ENCODE measurements at regions not wholly inside any gene's neighbourhood (a gene's known extent, or its start where the extent isn't known, plus 50 kb on each side); places are given as distances from the start of the nearest gene placed in this dataset.

DNA sequence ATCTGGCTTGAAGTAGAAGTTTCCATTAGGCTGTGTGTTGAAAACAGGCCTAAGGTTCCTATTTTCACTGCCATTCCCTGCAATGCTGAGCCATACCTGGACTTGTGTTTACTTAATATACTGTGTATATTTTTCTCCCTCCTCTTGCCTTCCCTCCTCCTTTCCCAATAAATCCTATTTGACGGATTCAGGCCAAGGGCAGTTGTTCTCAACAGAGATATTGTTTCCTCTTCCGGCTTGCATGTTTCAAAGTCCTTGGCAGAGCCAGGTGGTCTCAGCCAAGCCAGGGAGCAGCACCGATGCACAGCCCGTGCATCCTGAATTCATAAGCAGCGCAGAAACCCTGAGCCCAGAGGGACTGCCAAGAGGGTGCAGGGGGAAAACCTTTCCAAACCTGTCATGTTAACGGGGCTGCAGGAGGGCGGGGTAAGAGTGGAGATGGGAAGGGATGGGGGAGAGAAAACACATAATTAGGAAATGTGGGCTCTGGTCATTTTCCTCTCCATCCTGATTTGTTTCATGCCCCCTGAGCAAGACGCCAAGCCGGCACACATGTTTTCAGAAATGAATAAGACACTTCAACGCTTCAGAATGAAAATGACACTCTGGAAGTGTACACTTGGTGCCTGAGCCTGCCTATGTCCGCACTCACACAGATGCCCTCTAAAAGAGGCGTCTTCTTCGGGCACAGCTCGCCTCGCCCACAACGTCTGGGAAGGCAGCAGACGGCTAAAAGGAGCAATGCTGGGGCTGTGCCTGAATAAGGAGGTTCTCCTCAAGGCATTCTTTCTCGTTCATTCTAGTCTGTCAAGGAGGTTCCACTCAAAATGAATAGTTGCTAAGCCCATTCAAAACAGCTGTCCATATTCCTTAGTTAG lies 149.3 kb upstream of the UBL3 start:
- DNase-seq (ENCODE audit: low spot score), result no peak

DNA sequence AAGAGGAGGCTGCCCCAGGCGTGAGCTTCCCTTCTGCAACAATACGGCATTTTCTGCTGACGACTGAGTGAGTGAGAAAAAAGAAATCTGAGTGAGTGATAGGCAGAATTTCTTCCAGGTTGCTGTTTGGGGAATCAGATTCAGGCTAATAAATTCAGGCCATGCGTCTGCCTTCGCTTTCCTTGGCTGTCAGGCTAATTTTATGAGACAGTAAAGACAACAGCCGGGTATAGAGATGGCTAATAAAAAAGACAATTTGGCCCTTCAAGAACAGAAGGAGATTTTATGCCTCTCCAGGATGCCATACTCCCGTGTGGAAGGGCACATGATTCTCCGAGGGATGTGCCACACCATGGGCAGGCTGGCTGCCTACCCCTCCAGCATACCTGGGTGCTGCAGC lies 145.9 kb upstream of the UBL3 start:
- DNase-seq (ENCODE audit: low spot score), result no peak

GRCh38 chr13:29994911-29995595 lies 144.6 kb upstream of the UBL3 start:
- DNase-seq (ENCODE audit: low spot score), result no peak

DNA sequence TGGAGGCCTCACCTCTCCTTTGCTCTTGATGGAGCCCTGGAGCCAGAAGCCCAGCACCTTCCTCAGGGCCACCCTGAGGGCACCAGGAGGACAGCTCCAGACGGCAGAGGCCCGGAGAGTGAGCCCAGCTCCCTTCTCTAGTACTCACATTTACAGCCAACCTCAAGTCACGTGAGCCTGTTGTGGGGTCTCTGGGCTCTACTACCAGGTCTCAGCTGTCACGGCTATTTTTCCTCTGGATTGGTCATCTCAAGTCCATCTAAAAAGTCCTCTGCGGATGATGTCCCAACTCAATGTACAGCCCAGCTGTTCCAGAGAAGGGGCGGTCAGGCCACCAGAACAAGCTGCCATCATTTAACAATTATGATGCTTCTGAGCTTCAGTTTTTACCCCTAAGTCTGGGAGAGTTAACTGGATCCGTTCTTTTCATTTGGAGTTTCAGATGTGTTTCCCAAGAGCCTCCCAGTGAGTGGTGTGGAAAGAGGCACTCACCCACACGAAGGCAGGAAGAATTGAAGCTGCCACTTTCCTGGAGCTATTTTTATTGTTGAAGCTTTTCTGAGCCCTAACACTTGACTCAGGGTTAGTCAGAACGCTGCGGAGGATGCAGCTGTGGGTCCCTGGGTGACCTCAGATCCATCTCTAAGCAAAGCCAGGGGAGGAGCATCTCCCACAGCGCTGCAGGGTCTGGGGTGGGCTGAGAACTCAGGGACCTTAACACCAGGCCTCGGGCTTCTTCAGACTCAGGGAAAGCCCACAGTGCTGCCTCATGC lies 143.5 kb upstream of the UBL3 start:
- no peak for DNase-seq (ENCODE audit: low spot score)

GRCh38 chr13:29993196-29993595 lies 142.8 kb upstream of the UBL3 start:
- no peak for DNase-seq (ENCODE audit: low spot score)

DNA sequence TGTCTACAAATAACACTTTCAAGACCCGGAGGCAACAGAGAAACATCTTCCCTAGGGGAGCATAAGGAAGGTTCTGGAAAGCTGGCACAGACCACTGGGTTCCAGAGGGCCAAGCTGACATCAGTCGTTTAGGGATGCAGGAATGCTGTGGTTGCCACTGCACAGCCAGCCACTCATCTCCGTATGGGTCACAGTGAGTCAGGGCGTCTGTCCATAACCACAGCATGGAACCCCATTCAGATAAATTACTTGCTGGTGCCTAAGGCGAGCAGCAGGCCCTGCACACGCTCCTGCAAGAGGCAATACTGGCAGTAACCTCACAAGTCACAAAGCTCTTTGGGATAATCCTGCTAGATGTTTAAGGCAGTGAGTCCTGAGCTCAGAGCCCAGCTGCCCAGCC lies 140.9 kb upstream of the UBL3 start:
- DNase-seq (ENCODE audit: low spot score), result peak; percentile 90

DNA sequence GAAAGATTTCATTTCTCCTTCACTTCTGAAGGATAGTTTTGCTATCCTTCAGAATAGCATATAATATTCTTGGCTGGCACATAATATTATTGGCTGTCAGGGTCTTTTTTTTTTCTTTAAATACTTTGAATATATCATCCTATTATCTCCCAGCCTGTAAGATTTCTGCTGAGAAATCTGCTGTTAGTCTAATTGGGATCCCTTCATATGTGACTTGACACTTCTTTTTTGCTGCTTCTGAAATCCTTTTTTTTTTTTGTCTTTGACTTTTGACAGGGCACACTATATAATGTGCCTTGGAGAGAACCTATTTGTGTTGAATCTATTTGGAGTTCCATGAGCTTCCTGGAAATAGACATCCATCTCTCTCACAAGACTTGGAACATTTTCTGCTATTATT lies 136.9 kb upstream of the UBL3 start:
- no peak for DNase-seq (ENCODE audit: low spot score)

GRCh38 chr13:29980339-29980738 lies 129.9 kb upstream of the UBL3 start:
- no peak for DNase-seq (ENCODE audit: low spot score)

DNA sequence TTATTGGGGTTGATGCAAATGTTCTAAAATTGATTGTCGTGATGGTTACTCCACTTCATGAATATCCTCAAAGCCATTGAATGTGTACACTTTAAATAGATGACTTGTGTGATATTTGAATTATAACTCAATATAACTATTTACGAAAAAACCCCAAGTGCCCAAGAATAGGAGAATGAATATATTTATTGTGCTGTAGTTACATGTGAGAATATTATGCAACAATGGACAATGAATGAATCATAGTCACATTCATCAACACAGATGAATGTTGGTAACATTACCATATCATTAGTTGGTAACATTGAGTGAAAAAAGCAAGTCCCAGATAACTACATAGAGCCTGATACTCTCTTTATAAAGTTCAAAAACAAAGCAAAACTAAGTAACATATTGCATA lies 127.8 kb upstream of the UBL3 start:
- no peak for DNase-seq (ENCODE audit: low spot score)

DNA sequence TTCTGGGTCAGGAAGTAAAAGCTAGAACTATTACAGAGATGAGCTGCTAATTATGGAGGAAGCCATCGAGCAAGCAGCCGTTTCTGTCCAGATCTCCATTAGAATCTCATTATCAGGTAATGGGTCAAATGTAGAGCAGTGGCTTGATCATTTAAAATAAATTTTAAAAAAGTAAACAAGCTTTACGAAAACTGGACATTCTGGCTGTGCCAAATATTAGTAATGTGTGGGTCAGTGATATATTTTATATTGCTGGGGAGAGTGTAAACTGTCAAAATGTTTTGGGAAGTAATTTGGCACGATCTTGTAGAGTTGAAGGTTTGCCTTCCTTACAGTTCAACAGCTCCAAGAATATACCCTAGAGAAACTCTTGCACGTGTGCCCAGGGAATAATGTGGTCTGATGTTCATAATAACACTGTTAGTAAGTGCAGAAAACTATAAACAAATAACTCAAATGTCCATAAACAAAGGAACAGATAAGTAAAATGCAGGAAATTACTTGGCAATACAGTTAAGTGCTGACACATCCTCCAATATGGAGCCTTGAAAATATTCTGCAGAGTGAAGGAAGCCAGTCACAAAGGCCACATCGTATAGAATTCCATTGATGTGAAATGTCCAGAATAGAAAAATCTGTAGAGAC lies 127.2 kb upstream of the UBL3 start:
- peak; percentile 5 for DNase-seq (ENCODE audit: low spot score)

- no peak for DNase-seq (ENCODE audit: low spot score)
Observed at GRCh38 chr13:29976535-29976934, 126.1 kb upstream of the UBL3 start.

GRCh38 chr13:29975283-29975682 lies 124.9 kb upstream of the UBL3 start:
- no peak for DNase-seq (ENCODE audit: low spot score)

- DNase-seq (ENCODE audit: low spot score), result no peak
Observed at GRCh38 chr13:29969286-29969685, 118.9 kb upstream of the UBL3 start.

DNA sequence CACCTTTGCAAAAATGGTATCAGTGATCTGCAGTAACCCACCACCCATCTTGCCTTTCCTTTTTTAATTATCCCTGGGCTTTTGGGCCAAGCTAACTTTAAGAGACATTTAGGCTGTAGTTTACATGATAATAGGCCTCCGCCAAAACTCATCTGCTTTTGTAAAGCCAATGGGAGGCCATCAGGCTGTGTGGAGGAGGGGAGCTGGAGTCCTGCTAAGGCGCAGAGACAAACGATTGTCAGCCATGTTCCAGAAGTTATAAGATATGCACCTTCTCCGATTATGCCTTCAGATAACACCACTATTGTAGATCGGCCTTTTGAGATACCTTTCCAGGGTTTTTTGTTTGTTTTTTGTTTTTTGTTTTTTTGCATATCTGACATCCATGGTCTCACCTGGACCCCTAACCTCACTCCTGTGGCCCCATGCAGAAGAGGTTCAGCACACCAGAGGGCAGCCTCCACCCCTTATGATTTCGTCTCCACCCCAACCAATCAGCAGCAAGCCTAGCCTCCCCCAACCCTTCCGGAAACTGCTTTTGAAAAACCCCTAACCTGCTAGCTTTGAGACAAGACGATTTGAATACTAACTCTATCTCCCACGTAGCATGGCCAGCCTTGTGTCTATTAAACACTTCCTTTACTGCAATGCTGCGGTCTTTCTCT lies 113.9 kb upstream of the UBL3 start:
- DNase-seq (ENCODE audit: low spot score), result no peak

GRCh38 chr13:29963089-29963488 lies 112.7 kb upstream of the UBL3 start:
- no peak for DNase-seq (ENCODE audit: low spot score)

GRCh38 chr13:29961036-29961670 lies 110.7 kb upstream of the UBL3 start:
- DNase-seq (ENCODE audit: low spot score), result no peak

DNA sequence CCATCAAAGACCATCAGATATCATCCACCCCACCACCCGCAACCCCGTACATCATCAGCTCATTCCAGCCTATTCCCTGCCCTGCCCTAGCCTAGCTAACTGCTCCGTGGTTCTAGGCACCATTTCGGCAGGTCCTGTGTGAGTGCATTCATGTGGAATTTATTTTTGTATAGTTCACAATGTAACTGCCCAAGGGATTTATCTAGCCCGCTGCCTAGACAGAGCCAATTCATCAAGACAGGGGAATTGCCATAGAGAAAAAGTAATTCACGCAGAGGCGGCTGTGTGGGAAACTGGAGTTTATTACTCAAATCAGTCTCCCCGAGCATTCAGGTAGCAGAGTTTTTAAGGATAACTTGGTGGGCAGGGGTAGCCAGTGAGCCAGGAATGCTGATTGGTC lies 109.2 kb upstream of the UBL3 start:
- DNase-seq (ENCODE audit: low spot score), result no peak

GRCh38 chr13:29959086-29959485 lies 108.7 kb upstream of the UBL3 start:
- no peak for DNase-seq (ENCODE audit: low spot score)

DNA sequence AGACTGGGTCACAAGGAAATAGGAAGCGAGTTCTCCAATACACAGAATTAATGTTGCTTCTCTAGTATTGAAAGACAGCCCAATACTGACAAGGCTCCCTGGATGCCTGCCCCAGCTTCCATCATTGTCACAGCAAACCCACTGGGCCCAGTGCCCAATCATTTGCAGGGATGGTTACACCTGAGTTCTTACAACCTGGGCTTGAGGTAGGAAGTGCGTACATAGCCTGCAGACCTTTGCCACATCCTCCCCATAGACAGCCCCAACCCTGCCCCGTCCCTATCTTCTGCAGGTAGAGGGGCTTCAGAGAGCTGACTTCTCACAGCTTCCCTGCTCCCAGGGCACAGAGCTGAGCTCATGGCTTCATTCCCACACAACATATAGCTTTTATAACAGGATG lies 108.1 kb upstream of the UBL3 start:
- DNase-seq (ENCODE audit: low spot score), result no peak

- no peak for DNase-seq (ENCODE audit: low spot score)
Observed at GRCh38 chr13:29957320-29957719, 106.9 kb upstream of the UBL3 start.

DNA sequence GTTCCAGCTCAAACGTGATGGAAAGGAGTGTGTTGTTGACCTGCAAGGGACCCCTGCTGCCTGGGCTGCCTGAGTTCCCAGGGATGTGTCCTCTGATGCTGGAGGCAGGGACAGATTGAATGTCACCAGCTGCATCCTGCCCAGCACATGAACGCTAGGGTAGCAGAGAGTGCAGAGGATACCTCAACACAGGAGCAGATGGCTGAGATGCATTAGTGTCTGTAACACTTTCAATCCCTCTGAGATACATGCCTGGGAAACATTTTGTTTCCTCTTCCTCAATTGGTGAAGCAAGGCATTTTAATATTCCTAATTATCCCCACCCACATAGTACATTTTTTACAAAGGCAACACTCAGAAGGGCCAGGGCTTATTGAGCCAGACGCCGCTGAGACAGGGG lies 106.4 kb upstream of the UBL3 start:
- no peak for DNase-seq (ENCODE audit: low spot score)

Measured in H4 (cell line).